ENCODE measurements at regions not wholly inside any gene's neighbourhood (a gene's known extent, or its start where the extent isn't known, plus 50 kb on each side); places are given as distances from the start of the nearest gene placed in this dataset.

DNA sequence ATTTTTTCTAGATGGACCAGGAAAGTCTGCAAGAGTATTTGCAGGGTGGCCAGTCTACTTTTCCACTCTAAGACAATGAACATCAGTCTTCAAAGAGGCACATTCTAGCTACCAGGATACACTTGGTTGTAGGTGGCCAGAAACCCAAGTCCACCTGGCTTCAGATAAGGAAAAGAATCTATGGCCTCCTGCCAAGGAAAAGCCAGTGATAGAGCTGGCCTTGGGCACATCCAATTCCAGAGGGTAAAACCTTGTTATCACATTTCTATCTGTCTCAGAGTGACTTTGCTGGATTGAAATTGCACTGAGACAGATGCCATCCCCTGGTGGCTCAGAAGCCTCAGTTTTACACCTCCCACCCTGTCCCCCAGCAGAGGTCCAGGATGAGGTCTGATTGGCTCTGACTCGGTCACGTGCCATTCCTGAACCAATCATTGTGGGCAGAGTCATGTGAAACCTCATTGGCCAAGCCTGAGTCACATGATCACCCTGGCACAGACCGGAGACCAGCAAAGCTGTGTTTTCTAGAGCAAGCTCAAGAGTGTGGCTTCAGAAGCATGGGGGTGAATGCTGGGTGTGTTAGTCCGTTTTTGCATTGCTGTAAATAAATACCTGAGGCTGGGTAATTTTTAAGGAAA, 497.4 kb upstream of the SULF2 start:
- TF ChIP-seq SPI1 (IDR thresholded peaks at IDR 0.05; ENCODE audit: borderline replicate concordance, low read depth) (no peak), GABPA (IDR thresholded peaks at IDR 0.05; ENCODE audit: low read depth) (no peak)
- TF ChIP-seq, protein P1, sequence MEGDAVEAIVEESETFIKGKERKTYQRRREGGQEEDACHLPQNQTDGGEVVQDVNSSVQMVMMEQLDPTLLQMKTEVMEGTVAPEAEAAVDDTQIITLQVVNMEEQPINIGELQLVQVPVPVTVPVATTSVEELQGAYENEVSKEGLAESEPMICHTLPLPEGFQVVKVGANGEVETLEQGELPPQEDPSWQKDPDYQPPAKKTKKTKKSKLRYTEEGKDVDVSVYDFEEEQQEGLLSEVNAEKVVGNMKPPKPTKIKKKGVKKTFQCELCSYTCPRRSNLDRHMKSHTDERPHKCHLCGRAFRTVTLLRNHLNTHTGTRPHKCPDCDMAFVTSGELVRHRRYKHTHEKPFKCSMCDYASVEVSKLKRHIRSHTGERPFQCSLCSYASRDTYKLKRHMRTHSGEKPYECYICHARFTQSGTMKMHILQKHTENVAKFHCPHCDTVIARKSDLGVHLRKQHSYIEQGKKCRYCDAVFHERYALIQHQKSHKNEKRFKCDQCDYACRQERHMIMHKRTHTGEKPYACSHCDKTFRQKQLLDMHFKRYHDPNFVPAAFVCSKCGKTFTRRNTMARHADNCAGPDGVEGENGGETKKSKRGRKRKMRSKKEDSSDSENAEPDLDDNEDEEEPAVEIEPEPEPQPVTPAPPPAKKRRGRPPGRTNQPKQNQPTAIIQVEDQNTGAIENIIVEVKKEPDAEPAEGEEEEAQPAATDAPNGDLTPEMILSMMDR (IDR thresholded peaks at IDR 0.05; ENCODE audit: insufficient read depth, low read length), result no peak
- TF ChIP-seq, protein P2, sequence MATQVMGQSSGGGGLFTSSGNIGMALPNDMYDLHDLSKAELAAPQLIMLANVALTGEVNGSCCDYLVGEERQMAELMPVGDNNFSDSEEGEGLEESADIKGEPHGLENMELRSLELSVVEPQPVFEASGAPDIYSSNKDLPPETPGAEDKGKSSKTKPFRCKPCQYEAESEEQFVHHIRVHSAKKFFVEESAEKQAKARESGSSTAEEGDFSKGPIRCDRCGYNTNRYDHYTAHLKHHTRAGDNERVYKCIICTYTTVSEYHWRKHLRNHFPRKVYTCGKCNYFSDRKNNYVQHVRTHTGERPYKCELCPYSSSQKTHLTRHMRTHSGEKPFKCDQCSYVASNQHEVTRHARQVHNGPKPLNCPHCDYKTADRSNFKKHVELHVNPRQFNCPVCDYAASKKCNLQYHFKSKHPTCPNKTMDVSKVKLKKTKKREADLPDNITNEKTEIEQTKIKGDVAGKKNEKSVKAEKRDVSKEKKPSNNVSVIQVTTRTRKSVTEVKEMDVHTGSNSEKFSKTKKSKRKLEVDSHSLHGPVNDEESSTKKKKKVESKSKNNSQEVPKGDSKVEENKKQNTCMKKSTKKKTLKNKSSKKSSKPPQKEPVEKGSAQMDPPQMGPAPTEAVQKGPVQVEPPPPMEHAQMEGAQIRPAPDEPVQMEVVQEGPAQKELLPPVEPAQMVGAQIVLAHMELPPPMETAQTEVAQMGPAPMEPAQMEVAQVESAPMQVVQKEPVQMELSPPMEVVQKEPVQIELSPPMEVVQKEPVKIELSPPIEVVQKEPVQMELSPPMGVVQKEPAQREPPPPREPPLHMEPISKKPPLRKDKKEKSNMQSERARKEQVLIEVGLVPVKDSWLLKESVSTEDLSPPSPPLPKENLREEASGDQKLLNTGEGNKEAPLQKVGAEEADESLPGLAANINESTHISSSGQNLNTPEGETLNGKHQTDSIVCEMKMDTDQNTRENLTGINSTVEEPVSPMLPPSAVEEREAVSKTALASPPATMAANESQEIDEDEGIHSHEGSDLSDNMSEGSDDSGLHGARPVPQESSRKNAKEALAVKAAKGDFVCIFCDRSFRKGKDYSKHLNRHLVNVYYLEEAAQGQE (IDR thresholded peaks at IDR 0.05; ENCODE audit: insufficient replicate concordance, low read depth), result no peak
